ENCODE measurements at regions not wholly inside any gene's neighbourhood (a gene's known extent, or its start where the extent isn't known, plus 50 kb on each side); places are given as distances from the start of the nearest gene placed in this dataset.

GRCh38 chr10:58965855-58966254, 210.6 kb upstream of the PHYHIPL start:
- intact Hi-C loops (cut with micrococcal nuclease): no loop called here
- DNase-seq (no peak), ATAC-seq (no peak)
- TF ChIP-seq, protein P1, sequence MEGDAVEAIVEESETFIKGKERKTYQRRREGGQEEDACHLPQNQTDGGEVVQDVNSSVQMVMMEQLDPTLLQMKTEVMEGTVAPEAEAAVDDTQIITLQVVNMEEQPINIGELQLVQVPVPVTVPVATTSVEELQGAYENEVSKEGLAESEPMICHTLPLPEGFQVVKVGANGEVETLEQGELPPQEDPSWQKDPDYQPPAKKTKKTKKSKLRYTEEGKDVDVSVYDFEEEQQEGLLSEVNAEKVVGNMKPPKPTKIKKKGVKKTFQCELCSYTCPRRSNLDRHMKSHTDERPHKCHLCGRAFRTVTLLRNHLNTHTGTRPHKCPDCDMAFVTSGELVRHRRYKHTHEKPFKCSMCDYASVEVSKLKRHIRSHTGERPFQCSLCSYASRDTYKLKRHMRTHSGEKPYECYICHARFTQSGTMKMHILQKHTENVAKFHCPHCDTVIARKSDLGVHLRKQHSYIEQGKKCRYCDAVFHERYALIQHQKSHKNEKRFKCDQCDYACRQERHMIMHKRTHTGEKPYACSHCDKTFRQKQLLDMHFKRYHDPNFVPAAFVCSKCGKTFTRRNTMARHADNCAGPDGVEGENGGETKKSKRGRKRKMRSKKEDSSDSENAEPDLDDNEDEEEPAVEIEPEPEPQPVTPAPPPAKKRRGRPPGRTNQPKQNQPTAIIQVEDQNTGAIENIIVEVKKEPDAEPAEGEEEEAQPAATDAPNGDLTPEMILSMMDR (IDR thresholded peaks at IDR 0.05): no peak
- Mint-ChIP-seq H3K27me3 (peaks cover 6% of the 10 kb centered on the region), H3K27ac (no peak overlapping the region), H3K36me3 (ENCODE audit: low read depth) (no peaks in the 10 kb centered on the region), H3K4me3 (no peak overlapping the region), H3K9me3 (no peaks in the 10 kb centered on the region), H3K4me1 (ENCODE audit: low read depth) (no peaks in the 10 kb centered on the region)
- ChIA-PET CTCF (no interaction called here), POLR2A (no interaction called here)

DNA sequence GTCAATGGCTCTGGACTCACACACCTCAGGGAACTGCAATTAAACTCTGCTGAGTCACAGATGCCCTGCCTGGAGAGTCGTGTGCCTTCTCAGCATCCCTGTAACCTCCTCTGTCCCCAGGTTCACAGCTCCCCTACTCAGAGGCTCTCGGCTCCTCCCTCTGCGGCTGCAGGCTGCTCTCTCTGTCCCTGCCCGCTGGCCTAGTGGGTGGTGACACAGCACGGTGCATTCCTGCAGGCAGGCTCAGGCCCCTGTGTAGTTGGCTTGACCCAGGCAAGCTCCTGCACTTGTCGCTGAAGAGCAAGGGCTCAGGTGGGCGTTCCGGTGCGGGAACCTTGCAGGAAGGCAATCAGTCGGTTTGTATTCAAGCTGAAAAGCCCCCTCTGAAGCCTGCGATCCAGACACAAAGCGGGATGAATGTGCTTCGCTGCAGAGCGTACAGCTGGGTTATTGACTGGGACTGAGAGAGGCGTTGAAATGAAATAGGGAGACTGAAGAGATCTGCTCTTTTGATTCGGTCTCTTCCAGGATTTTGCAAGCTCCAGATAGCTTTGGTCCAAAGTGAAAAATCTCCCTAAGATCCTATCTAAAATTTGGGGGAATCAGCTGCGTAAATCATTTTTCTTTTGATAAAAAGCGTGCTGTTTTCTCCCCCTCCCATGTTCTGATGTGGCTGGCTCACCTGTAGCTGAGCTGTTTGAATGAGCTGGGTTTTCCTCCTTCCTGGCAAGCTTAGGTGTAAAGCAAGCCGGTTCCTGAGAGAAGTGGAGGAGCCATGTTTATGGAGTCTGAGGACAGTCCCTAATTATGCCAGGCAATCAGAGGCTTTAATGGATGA, 208.7 kb upstream of the PHYHIPL start:
- Mint-ChIP-seq H3K9me3 (no peaks in the 10 kb centered on the region), H3K4me3 (no peak overlapping the region), H3K4me1 (ENCODE audit: low read depth) (no peaks in the 10 kb centered on the region), H3K27ac (no peak overlapping the region), H3K27me3 (peaks cover 6% of the 10 kb centered on the region), H3K36me3 (ENCODE audit: low read depth) (no peaks in the 10 kb centered on the region)
- ATAC-seq (no peak), DNase-seq (no peak)
- POLR2A ChIA-PET: no interaction called here
- intact Hi-C loops (cut with micrococcal nuclease): no loop called here
- TF ChIP-seq, protein P1 (IDR thresholded peaks at IDR 0.05): no peak
- CTCF ChIA-PET: no interaction called here

DNA sequence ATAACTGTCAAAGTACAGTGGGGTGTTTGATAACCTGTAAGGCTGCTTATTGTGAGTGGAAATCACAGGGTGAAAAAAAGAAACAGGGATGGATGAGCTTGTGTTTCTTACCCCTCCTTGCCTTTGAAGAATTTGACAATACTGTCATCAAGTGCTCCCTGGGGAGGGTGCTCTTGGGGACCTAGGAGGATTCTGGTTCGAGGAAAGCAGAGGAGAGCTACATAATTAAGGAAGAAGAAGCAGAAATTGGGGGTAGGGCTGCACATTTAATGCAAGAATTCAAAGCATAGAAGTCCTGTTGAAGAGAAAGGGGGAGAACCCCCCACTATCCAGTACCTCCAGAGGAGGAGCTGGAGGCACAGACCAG, 208.1 kb upstream of the PHYHIPL start:
- Mint-ChIP-seq H3K36me3 (ENCODE audit: low read depth) (no peaks in the 10 kb centered on the region), H3K4me3 (no peak overlapping the region), H3K9me3 (no peaks in the 10 kb centered on the region), H3K27ac (no peak overlapping the region), H3K4me1 (ENCODE audit: low read depth) (no peaks in the 10 kb centered on the region), H3K27me3 (peaks cover 6% of the 10 kb centered on the region)
- ChIA-PET CTCF (no interaction called here), POLR2A (no interaction called here)
- DNase-seq (no peak), ATAC-seq (no peak)
- intact Hi-C loops (cut with micrococcal nuclease): no loop called here
- TF ChIP-seq, protein P1 (IDR thresholded peaks at IDR 0.05): no peak

DNA sequence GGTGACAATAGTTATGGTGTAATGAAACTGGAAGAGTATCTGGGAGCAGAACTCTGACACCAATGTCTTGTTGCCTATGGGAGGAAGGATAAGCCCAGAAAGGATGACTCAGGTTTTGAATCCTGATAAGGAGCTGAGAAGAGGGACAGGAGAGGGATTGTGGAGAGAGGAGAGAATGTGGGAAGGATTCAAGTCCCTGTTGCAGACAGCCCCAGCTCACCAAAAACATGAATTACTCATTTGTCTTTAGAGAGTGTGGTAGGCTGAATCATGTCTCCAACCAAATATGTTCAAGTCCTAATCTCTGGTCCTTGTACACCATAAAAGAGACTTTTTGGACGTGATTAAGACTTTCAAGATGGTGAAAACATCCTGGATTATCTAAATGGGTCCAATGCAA, 206.9 kb upstream of the PHYHIPL start:
- Mint-ChIP-seq H3K27ac (no peak overlapping the region), H3K4me1 (ENCODE audit: low read depth) (no peaks in the 10 kb centered on the region), H3K4me3 (no peak overlapping the region), H3K9me3 (no peaks in the 10 kb centered on the region), H3K27me3 (peaks cover 6% of the 10 kb centered on the region), H3K36me3 (ENCODE audit: low read depth) (no peaks in the 10 kb centered on the region)
- CTCF ChIA-PET: no interaction called here
- ATAC-seq: no peak
- intact Hi-C loops (cut with micrococcal nuclease): no loop called here
- TF ChIP-seq, protein P1 (IDR thresholded peaks at IDR 0.05): no peak
- POLR2A ChIA-PET: no interaction called here
- DNase-seq: no peak

DNA sequence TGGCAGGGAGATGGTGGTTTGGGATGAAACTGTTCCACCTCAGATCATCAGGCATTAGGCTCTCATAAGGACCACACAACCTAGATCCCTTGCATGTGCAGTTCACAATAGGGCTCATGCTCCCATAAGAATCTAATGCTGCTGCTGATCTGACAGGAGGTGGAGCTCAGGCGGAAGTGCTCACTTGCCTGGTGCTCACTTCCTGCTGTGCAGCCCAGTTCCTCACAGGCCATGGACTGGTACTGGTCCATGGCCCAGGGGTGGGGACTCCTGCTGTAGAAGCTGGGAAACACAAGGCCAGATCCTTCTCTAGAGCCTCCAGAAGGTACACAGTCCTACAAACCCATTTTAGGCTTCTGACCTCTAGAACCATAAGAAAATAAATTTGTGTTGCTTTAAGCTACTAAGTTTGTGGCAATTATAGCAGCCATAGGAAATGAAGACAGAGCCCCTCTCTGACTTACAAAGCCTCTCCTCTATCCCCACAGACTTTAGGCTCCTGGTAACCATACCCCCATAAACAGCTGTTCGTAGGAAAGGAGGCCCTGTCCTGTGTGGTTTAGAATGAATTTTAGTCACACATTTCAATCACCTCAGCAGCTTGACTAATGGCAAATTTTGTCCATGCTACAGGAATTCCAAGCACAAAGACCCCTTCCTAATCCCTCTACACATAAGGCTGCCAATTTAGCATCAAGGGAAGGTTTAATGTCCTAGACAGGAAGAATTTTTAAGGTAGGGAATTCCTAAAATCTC, 206.1 kb upstream of the PHYHIPL start:
- TF ChIP-seq, protein P1 (IDR thresholded peaks at IDR 0.05): no peak
- DNase-seq: no peak
- Mint-ChIP-seq H3K27ac (no peak overlapping the region), H3K4me3 (no peak overlapping the region), H3K27me3 (peaks cover 6% of the 10 kb centered on the region), H3K9me3 (no peaks in the 10 kb centered on the region), H3K4me1 (ENCODE audit: low read depth) (no peaks in the 10 kb centered on the region), H3K36me3 (ENCODE audit: low read depth) (no peaks in the 10 kb centered on the region)
- POLR2A ChIA-PET: no interaction called here
- CTCF ChIA-PET: no interaction called here
- intact Hi-C loops (cut with micrococcal nuclease): no loop called here
- no peak for ATAC-seq
